GDM1 (cell line): ENCODE measurements at regions not wholly inside any gene's neighbourhood (a gene's known extent, or its start where the extent isn't known, plus 50 kb on each side); places are given as distances from the start of the nearest gene placed in this dataset.
"Not testable (repeated sequence)": the region's sequence is repeated elsewhere in the genome, so short reads cannot be mapped to it uniquely, and the experiment has no call there.

ENCODE experiments used
- DNase-seq: peaks from one replicate; lab custom pipeline; 2025; lab: John Stamatoyannopoulos, UW

GRCh38 chr20:26120920-26121319 is 424.3 kb upstream of the ZNF337 start:
- not testable (repeated sequence) for DNase-seq

GRCh38 chr20:26094498-26094897 is 397.8 kb upstream of the ZNF337 start:
- not testable (repeated sequence) for DNase-seq

GRCh38 chr20:26091921-26092320 is 395.3 kb upstream of the ZNF337 start:
- DNase-seq = not testable (repeated sequence)

GRCh38 chr20:26086195-26086594 is 389.5 kb upstream of the ZNF337 start:
- DNase-seq = not testable (repeated sequence)

- DNase-seq = not testable (repeated sequence)
Measured at GRCh38 chr20:26073972-26074371, 377.3 kb upstream of the ZNF337 start.

- DNase-seq = not testable (repeated sequence)
Measured at GRCh38 chr20:26059324-26059723, 362.7 kb upstream of the ZNF337 start.

GRCh38 chr20:26058446-26058845 is 361.8 kb upstream of the ZNF337 start:
- DNase-seq = not testable (repeated sequence)

GRCh38 chr20:26057135-26057752 is 360.6 kb upstream of the ZNF337 start:
- not testable (repeated sequence) for DNase-seq

GRCh38 chr20:26025792-26026191 is 329.1 kb upstream of the ZNF337 start:
- not testable (repeated sequence) for DNase-seq

GRCh38 chr20:26010942-26011276 is 314.3 kb upstream of the ZNF337 start:
- not testable (repeated sequence) for DNase-seq

- not testable (repeated sequence) for DNase-seq
Measured at GRCh38 chr20:26010224-26010941, 313.7 kb upstream of the ZNF337 start.

GRCh38 chr20:26009402-26010223 is 313.0 kb upstream of the ZNF337 start:
- DNase-seq = peak; percentile 7

- not testable (repeated sequence) for DNase-seq
Measured at GRCh38 chr20:26008026-26008425, 311.4 kb upstream of the ZNF337 start.

GRCh38 chr20:26006164-26006563 is 309.5 kb upstream of the ZNF337 start:
- not testable (repeated sequence) for DNase-seq

- DNase-seq = not testable (repeated sequence)
Measured at GRCh38 chr20:26003959-26004358, 307.3 kb upstream of the ZNF337 start.

- DNase-seq = not testable (repeated sequence)
Measured at GRCh38 chr20:25997367-25998038, 300.9 kb upstream of the ZNF337 start.

GRCh38 chr20:25992146-25992545 is 295.5 kb upstream of the ZNF337 start:
- DNase-seq = no peak

GRCh38 chr20:25991756-25992130 is 295.1 kb upstream of the ZNF337 start:
- DNase-seq = no peak

GRCh38 chr20:25991051-25991755 is 294.6 kb upstream of the ZNF337 start:
- DNase-seq = no peak

GRCh38 chr20:25989686-25990085 is 293.0 kb upstream of the ZNF337 start:
- not testable (repeated sequence) for DNase-seq

GRCh38 chr20:25989196-25989595 is 292.5 kb upstream of the ZNF337 start:
- no peak for DNase-seq
